MCF 10A (cell line): ENCODE measurements at regions not wholly inside any gene's neighbourhood (a gene's known extent, or its start where the extent isn't known, plus 50 kb on each side); places are given as distances from the start of the nearest gene placed in this dataset.

Experiments
- BruUV-seq: library from RNA; stranded (reverse); fragments of 400-500 nt; replicated peaks from 2 replicates; lab custom pipeline; 2021; lab: Mats Ljungman, UMichigan
- CTCF ChIA-PET: fragments of 300-600 bp; sonication (Branson Sonifier 250); formaldehyde crosslinking; extraction: SDS; loops from one replicate; lab custom pipeline; 2021; ENCODE audit warnings: antibody characterized with exemption, inconsistent platforms; lab: Yijun Ruan, JAX
- POLR2A ChIA-PET: fragments of 300-600, 350-650 bp; sonication (Branson Sonifier 250); formaldehyde crosslinking; extraction: SDS; loops from one replicate; lab custom pipeline; 2020; ENCODE audit warnings: antibody characterized with exemption, inconsistent platforms; lab: Yijun Ruan, JAX
- DNase-seq: peaks from one replicate; pipeline ENCODE4 v3.0.0-alpha.2; 2018; ENCODE audit not compliant: unreplicated experiment
- H3K27ac Mint-ChIP-seq: one replicate; pipeline ENCODE4 v1.8.0; 2022; ENCODE audit warnings: mild to moderate bottlenecking, low read depth, mixed read lengths; ENCODE audit not compliant: unreplicated experiment
- H3K27me3 Mint-ChIP-seq: one replicate; pipeline ENCODE4 v1.8.0; 2022; ENCODE audit warnings: mixed read lengths; ENCODE audit not compliant: insufficient read depth, unreplicated experiment
- H3K36me3 Mint-ChIP-seq: one replicate; pipeline ENCODE4 v1.8.0; 2022; ENCODE audit warnings: mild to moderate bottlenecking, moderate library complexity, mixed read lengths; ENCODE audit not compliant: insufficient read depth, unreplicated experiment
- H3K4me1 Mint-ChIP-seq: one replicate; pipeline ENCODE4 v1.8.0; 2022; ENCODE audit warnings: mixed read lengths; ENCODE audit not compliant: insufficient read depth, unreplicated experiment
- H3K4me3 Mint-ChIP-seq: one replicate; pipeline ENCODE4 v1.8.0; 2022; ENCODE audit warnings: mild to moderate bottlenecking, moderate library complexity, mixed read lengths; ENCODE audit not compliant: unreplicated experiment
- H3K9me3 Mint-ChIP-seq: one replicate; pipeline ENCODE4 v1.8.0; 2022; ENCODE audit warnings: mixed read lengths; ENCODE audit not compliant: unreplicated experiment
- CTCF ChIP-seq: fragments of 200-600 bp; IDR thresholded peaks from one replicate; pipeline ENCODE4 v1.8.0; 2022; ENCODE audit warnings: antibody characterized with exemption, mild to moderate bottlenecking; ENCODE audit not compliant: unreplicated experiment
- intact Hi-C: fragments of 100-400 bp; cut with micrococcal nuclease; formaldehyde crosslinking; loops from 2 replicates; pipeline ENCODE4 v1.14.1; 2022

DNA sequence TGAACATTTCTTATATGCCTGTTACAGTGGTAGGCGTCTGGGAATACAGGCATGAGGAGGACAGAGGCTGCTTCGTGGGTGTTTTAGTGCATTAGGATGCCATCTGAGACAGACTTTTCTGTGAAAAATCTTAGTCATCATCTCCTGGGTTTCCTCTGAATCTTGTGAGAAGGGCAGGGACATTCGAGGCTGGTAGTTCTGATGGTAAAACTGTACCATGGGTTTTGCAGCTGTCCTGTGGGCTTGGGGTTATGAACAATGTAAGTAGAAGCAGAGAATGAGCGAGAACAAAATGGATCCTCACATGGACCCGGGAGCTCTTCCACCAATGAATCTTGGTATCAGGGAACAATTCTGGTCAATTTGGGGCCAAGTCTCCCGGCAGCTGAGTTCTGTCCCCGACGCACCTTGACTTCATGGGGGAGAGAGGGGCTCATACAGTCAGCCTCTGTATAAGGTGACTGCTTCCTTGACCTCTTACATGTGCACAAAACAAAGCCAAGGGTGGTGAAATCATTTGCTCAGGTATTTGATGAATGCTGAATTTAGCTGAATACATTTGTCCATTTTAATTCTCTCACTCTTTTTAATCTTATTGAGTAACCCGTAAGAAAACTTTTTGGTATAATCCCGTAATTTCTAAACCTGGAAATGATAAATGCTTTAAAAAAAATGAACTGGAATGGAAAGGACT, 63.6 kb upstream of the ERRFI1 start:
- Mint-ChIP-seq H3K27me3 (no peaks in the 10 kb centered on the region), H3K4me1 (peaks cover 53% of the 10 kb centered on the region), H3K9me3 (no peaks in the 10 kb centered on the region), H3K4me3 (no peak overlapping the region), H3K27ac (peak overlapping the region; percentile 91), H3K36me3 (no peaks in the 10 kb centered on the region)
- ChIA-PET POLR2A (interaction anchor here (0.5 to 4.8 kb wide), 23 partner anchors 9 to 244 kb away, joined by 3 to 89 read pairs (median 4); no protein-coding TSS in a partner anchor), CTCF (interaction anchor here (0.6 to 0.9 kb wide), 4 partner anchors 13 to 115 kb away, joined by 3 to 4 read pairs (median 4); no protein-coding TSS in a partner anchor)
- intact Hi-C loops = no loop called here
- DNase-seq = peak; percentile 26
- no peak for TF ChIP-seq CTCF
- BruUV-seq = no TSS peak

- TF ChIP-seq CTCF = no peak
- POLR2A ChIA-PET = interaction anchor here (1.1 to 1.4 kb wide), 3 partner anchors 8 to 48 kb away, joined by 3 to 4 read pairs (median 4); no protein-coding TSS in a partner anchor
- no TSS peak for BruUV-seq
- H3K9me3 Mint-ChIP-seq = no peaks in the 10 kb centered on the region
- H3K4me3 Mint-ChIP-seq = no peak overlapping the region
- CTCF ChIA-PET = interaction anchor here (0.5 kb wide), 1 partner anchor 46 kb away, joined by 4 read pairs; no protein-coding TSS in a partner anchor
- no peaks in the 10 kb centered on the region for H3K36me3 Mint-ChIP-seq
- intact Hi-C loops = no loop called here
- no peaks in the 10 kb centered on the region for H3K27me3 Mint-ChIP-seq
- H3K27ac Mint-ChIP-seq = no peak overlapping the region
- no peak for DNase-seq
- H3K4me1 Mint-ChIP-seq = peaks cover 36% of the 10 kb centered on the region
Observed at GRCh38 chr1:8086055-8086454, 59.9 kb upstream of the ERRFI1 start.

GRCh38 chr1:8084913-8085312, 58.8 kb upstream of the ERRFI1 start:
- ChIA-PET CTCF (interaction anchor here (0.6 kb wide), 1 partner anchor 1322 kb away, joined by 3 read pairs; no protein-coding TSS in a partner anchor), POLR2A (interaction anchor here (1.1 to 3.4 kb wide), 3 partner anchors 9 to 49 kb away, joined by 3 to 14 read pairs (median 5); no protein-coding TSS in a partner anchor)

More at GRCh38 chr1:8084913-8085312, 58.8 kb upstream of the ERRFI1 start:
- Mint-ChIP-seq H3K4me1 (peaks cover 31% of the 10 kb centered on the region), H3K27me3 (no peaks in the 10 kb centered on the region), H3K4me3 (no peak overlapping the region), H3K9me3 (peaks cover 8% of the 10 kb centered on the region), H3K27ac (no peak overlapping the region), H3K36me3 (no peaks in the 10 kb centered on the region)
- intact Hi-C loops = no loop called here
- no peak for DNase-seq
- TF ChIP-seq CTCF = no peak
- BruUV-seq = no TSS peak
